K562 (cell line): ENCODE measurements at regions not wholly inside any gene's neighbourhood (a gene's known extent, or its start where the extent isn't known, plus 50 kb on each side); places are given as distances from the start of the nearest gene placed in this dataset.

Experiments used
- ATAC-seq: fragments of 200-7000 bp; cut with Tn5 transposase; 3 replicates; pipeline ENCODE4 v1.9.1; 2020; ENCODE audit warnings: moderate library complexity
- BruUV-seq: library from RNA; stranded (reverse); fragments of 400-500 nt; replicated peaks from 2 replicates; lab custom pipeline; 2021; lab: Mats Ljungman, UMichigan
- CTCF ChIA-PET: fragments of 300-600 bp; formaldehyde crosslinking; extraction: SDS; loops from one replicate; lab custom pipeline; 2021; ENCODE audit warnings: low intra/inter-chr PET ratio; lab: Yijun Ruan, JAX
- POLR2A ChIA-PET: fragments of 300-600, 350-650 bp; sonication (Branson Sonifier 250); formaldehyde crosslinking; extraction: SDS; loops from one replicate; lab custom pipeline; 2021; ENCODE audit warnings: antibody characterized with exemption, inconsistent platforms; lab: Yijun Ruan, JAX
- DNase-seq, 4 experiments: peaks; one replicate each; pipeline versions ENCODE4 v3.0.0 to v3.0.0-alpha.2; 2011 to 2018; ENCODE audit warnings: low spot score in 3 of 4, mixed read lengths in 3 of 4; ENCODE audit errors: extremely low read depth in 1 of 4
- FAIRE-seq: peaks from 2 replicates; lab custom pipeline; 2011; peaks lifted over from hg19 to GRCh38; lab: Jason Lieb, UNC
- H2AFZ ChIP-seq: 2 replicates; pipeline ENCODE4 v1.6.0; 2011; ENCODE audit warnings: low read depth, low read length, control low read depth, inconsistent platforms
- H3K27ac ChIP-seq: fragments of 200-600 bp; 3 replicates; pipeline ENCODE4 v1.8.0; 2011; ENCODE audit warnings: low read depth, mild to moderate bottlenecking, control low read depth, inconsistent platforms, low read length, moderate library complexity, mixed read lengths; ENCODE audit errors: extremely low read depth
- H3K27me3 ChIP-seq, 2 experiments: fragments of 300-600 bp in 1 of 2; 2 replicates in 1 of 2; 3 replicates in 1 of 2; pipeline versions ENCODE4 v1.6.0 to v1.8.0; 2011; ENCODE audit warnings: inconsistent platforms in 2 of 2, low read length in 2 of 2, mild to moderate bottlenecking in 1 of 2, mixed read lengths in 1 of 2, moderate library complexity in 1 of 2; ENCODE audit not compliant: control insufficient read depth in 2 of 2, insufficient read depth in 2 of 2
- H3K36me3 ChIP-seq: fragments of 300-600 bp; 3 replicates; pipeline ENCODE4 v1.8.0; 2011; ENCODE audit warnings: mild to moderate bottlenecking, low read length, inconsistent platforms; ENCODE audit not compliant: control insufficient read depth, insufficient read depth
- H3K4me1 ChIP-seq, 2 experiments: fragments of 200-600 bp in 1 of 2; replicated peaks in 1 of 2; 2 replicates in 1 of 2; 3 replicates in 1 of 2; pipeline versions ENCODE4 v1.5.1 to v1.8.0; 2011; ENCODE audit warnings: inconsistent platforms in 2 of 2, low read length in 2 of 2, mild to moderate bottlenecking in 1 of 2, mixed read lengths in 1 of 2, moderate library complexity in 1 of 2; ENCODE audit not compliant: control insufficient read depth in 2 of 2, insufficient read depth in 2 of 2
- H3K4me2 ChIP-seq: 2 replicates; pipeline ENCODE4 v1.6.1; 2011; ENCODE audit warnings: low read length, control low read depth, inconsistent platforms, mixed read lengths; ENCODE audit not compliant: insufficient read depth
- H3K4me3 ChIP-seq: fragments of 200-600 bp; sonication (generic), shearing (Covaris generic); 2 replicates; pipeline ENCODE4 v1.5.1; 2016; ENCODE audit warnings: control low read depth, inconsistent platforms
- H3K79me2 ChIP-seq: fragments of 200-600 bp; 3 replicates; pipeline ENCODE4 v1.8.0; 2011; ENCODE audit warnings: low read length, inconsistent platforms; ENCODE audit not compliant: control insufficient read depth, insufficient read depth
- H3K9ac ChIP-seq, 2 experiments: 2 replicates each; pipeline versions ENCODE4 v1.6.0 to v1.6.1; 2011; ENCODE audit warnings: low read depth in 2 of 2, low read length in 2 of 2, control low read depth in 1 of 2, inconsistent platforms in 1 of 2, mild to moderate bottlenecking in 1 of 2, mixed read lengths in 1 of 2; ENCODE audit not compliant: insufficient read depth in 1 of 2
- H3K9me1 ChIP-seq: one replicate; pipeline ENCODE4 v1.6.0; 2011; ENCODE audit warnings: inconsistent platforms, mild to moderate bottlenecking, low read length, moderate library complexity; ENCODE audit not compliant: control insufficient read depth, insufficient read depth
- H3K9me3 ChIP-seq: replicated peaks from 2 replicates; pipeline ENCODE4 v1.5.1; 2011; ENCODE audit warnings: low read depth, low read length, inconsistent platforms; ENCODE audit not compliant: control insufficient read depth, insufficient read depth
- H4K20me1 ChIP-seq: replicated peaks from 2 replicates; pipeline ENCODE4 v1.6.1; 2011; ENCODE audit warnings: low read length, inconsistent platforms, mixed read lengths; ENCODE audit not compliant: control insufficient read depth, insufficient read depth
- FIP1L1 ChIP-seq: fragments of 200-400 bp; formaldehyde crosslinking; IDR thresholded peaks from 2 replicates; pipeline ENCODE4 v1.6.1; 2018; ENCODE audit warnings: mild to moderate bottlenecking, low read depth, low read length; ENCODE audit not compliant: poor library complexity, severe bottlenecking
- POLR2AphosphoS2 ChIP-seq: IDR thresholded peaks from 2 replicates; pipeline ENCODE4 v1.6.1; 2012; ENCODE audit warnings: low read length, improper control_type of control experiment
- YBX1 ChIP-seq: fragments of 450-650 bp; IDR thresholded peaks from 2 replicates; pipeline ENCODE4 v1.7.1; 2016; ENCODE audit warnings: mild to moderate bottlenecking
- whole genome bisulfite sequencing: fragments of 100-300 bp; shearing (Covaris generic); methylation state at CpG from one replicate; pipeline ENCODE4 v1.1.6; 2016; ENCODE audit warnings: low coverage, mixed read lengths; ENCODE audit not compliant: insufficient coverage; ENCODE audit errors: missing lambda C conversion rate; 5-methylcytosine and 5-hydroxymethylcytosine counted together
- in situ Hi-C: fragments of 300-500 bp; cut with MboI; formaldehyde crosslinking; loops from 4 replicates; pipeline ENCODE4 v1.15.0; 2018; ENCODE audit warnings: inconsistent platforms, mixed read lengths
- intact Hi-C: fragments of 100-400 bp; cut with micrococcal nuclease; formaldehyde crosslinking; loops from 2 replicates; pipeline ENCODE4 v1.14.2; 2022
- TF ChIP-seq, protein P1 (sequence below), 2 experiments: fragments of 150-350 bp in 1 of 2; IDR thresholded peaks; 2 replicates each; pipeline ENCODE4 v1.6.1; 2012 to 2016; ENCODE audit warnings: low read depth in 2 of 2, low read length in 2 of 2, mild to moderate bottlenecking in 1 of 2, moderate library complexity in 1 of 2

- TF ChIP-seq, protein P1, sequence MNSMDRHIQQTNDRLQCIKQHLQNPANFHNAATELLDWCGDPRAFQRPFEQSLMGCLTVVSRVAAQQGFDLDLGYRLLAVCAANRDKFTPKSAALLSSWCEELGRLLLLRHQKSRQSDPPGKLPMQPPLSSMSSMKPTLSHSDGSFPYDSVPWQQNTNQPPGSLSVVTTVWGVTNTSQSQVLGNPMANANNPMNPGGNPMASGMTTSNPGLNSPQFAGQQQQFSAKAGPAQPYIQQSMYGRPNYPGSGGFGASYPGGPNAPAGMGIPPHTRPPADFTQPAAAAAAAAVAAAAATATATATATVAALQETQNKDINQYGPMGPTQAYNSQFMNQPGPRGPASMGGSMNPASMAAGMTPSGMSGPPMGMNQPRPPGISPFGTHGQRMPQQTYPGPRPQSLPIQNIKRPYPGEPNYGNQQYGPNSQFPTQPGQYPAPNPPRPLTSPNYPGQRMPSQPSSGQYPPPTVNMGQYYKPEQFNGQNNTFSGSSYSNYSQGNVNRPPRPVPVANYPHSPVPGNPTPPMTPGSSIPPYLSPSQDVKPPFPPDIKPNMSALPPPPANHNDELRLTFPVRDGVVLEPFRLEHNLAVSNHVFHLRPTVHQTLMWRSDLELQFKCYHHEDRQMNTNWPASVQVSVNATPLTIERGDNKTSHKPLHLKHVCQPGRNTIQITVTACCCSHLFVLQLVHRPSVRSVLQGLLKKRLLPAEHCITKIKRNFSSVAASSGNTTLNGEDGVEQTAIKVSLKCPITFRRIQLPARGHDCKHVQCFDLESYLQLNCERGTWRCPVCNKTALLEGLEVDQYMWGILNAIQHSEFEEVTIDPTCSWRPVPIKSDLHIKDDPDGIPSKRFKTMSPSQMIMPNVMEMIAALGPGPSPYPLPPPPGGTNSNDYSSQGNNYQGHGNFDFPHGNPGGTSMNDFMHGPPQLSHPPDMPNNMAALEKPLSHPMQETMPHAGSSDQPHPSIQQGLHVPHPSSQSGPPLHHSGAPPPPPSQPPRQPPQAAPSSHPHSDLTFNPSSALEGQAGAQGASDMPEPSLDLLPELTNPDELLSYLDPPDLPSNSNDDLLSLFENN (IDR thresholded peaks at IDR 0.05; ENCODE audit: low read depth in 2 of 2, low read length in 2 of 2): no peak
- no peak for TF ChIP-seq FIP1L1
These were observed 223.2 kb upstream of the TEX13C start (continued) for GRCh38 chrX:125096469-125096868.

DNA sequence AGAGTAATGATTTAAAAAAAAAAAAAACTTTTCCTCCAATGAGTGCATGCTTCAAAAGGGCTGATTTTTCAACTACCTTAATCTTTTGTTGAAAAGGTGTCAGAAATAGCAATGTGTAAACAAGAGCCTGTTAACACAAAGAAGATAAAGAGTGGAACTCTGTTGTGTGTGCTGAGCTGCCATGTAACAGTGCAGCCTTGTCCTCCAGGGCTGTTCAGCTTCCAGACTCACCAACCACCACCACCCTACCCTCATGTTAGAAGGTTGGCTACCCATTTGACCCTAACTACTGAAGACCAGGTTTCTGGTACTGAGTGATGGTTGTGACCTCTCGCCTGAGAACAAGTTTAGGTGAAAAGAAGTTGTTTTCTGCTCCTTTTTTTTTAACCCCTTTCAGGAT, 222.8 kb upstream of the TEX13C start:
- in situ Hi-C loops (no loop called here), intact Hi-C loops (no loop called here)
- Histone ChIP-seq H3K79me2 (no peaks in the 10 kb centered on the region), H3K27ac (no peak overlapping the region), H3K4me2 (no peak overlapping the region), H3K27me3 (no peaks in the 10 kb centered on the region), H3K4me3 (no peak overlapping the region), H4K20me1 (no peaks in the 10 kb centered on the region)
- POLR2A ChIA-PET: no interaction called here
- no peak for FAIRE-seq
- no peak for TF ChIP-seq YBX1
- no peak for TF ChIP-seq POLR2AphosphoS2
- TF ChIP-seq, all 486 proteins: peak for 0
- Histone ChIP-seq H3K9me1 (no peaks in the 10 kb centered on the region), H3K4me1 (no peaks in the 10 kb centered on the region), H2AFZ (no peak overlapping the region), H3K36me3 (no peaks in the 10 kb centered on the region), H3K9me3 (no peaks in the 10 kb centered on the region), H3K9ac (no peak overlapping the region)
- 44% methylated on average over 1 of the region's 1 CpG for WGBS
- BruUV-seq: no TSS peak
- CTCF ChIA-PET: no interaction called here
- no peak for ATAC-seq
- no peak for DNase-seq
